NB4 (cell line): ENCODE measurements at regions not wholly inside any gene's neighbourhood (a gene's known extent, or its start where the extent isn't known, plus 50 kb on each side); places are given as distances from the start of the nearest gene placed in this dataset.

Source experiments
- MYC ChIP-seq: IDR thresholded peaks from 2 replicates; pipeline ENCODE4 v1.6.1; 2011; ENCODE audit warnings: low read depth, low read length
- TF ChIP-seq, protein P1 (sequence below): IDR thresholded peaks from one replicate; pipeline ENCODE4 v1.5.1; 2012; ENCODE audit warnings: low read depth, low read length

DNA sequence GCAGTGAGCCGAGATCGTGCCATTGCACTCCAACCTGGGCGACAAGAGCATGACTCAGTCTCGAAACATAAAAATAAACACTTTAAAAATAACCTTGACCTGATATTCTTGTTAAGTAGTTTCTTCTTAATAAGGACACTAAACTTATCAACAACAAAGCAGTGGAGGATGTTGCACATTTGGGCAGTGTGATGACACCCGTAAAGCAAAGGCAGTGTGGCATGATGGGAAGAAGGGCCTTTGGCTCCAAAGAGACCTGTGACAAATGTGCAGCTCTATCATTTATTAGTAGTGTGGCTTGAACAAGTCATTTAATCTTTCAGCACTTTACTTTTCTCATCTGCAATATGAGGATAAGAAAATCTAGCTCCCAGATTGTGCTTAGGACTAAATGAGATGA, 348.0 kb upstream of the PLD5 start:
- TF ChIP-seq, protein P1, sequence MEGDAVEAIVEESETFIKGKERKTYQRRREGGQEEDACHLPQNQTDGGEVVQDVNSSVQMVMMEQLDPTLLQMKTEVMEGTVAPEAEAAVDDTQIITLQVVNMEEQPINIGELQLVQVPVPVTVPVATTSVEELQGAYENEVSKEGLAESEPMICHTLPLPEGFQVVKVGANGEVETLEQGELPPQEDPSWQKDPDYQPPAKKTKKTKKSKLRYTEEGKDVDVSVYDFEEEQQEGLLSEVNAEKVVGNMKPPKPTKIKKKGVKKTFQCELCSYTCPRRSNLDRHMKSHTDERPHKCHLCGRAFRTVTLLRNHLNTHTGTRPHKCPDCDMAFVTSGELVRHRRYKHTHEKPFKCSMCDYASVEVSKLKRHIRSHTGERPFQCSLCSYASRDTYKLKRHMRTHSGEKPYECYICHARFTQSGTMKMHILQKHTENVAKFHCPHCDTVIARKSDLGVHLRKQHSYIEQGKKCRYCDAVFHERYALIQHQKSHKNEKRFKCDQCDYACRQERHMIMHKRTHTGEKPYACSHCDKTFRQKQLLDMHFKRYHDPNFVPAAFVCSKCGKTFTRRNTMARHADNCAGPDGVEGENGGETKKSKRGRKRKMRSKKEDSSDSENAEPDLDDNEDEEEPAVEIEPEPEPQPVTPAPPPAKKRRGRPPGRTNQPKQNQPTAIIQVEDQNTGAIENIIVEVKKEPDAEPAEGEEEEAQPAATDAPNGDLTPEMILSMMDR = no peak
- TF ChIP-seq MYC = no peak
